ENCODE measurements at regions not wholly inside any gene's neighbourhood (a gene's known extent, or its start where the extent isn't known, plus 50 kb on each side); places are given as distances from the start of the nearest gene placed in this dataset.

DNA sequence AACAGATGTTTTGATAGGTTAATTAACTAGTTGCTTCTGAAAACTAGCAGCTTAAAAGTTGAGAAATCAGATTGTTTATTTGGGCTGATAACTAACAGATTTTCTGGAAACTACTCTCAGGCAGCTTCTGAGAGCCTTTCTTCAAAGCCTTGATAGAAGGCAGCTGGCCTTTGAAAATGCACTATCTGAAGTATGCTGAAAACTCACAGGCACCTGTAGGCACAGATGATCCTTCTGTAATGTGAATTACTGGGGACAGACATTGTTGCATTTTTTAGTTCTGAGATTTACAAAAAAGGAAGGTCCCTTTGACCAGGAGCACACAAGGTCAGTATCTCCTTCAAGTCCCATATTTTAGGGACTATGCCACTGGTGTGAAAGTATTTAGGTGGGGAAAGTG, 460.8 kb upstream of the CNTN5 start:
- TF ChIP-seq POLR2A (IDR thresholded peaks at IDR 0.05) (no peak), POLR2AphosphoS5 (IDR thresholded peaks at IDR 0.05) (no peak)
